ENCODE measurements at regions not wholly inside any gene's neighbourhood (a gene's known extent, or its start where the extent isn't known, plus 50 kb on each side); places are given as distances from the start of the nearest gene placed in this dataset.

DNA sequence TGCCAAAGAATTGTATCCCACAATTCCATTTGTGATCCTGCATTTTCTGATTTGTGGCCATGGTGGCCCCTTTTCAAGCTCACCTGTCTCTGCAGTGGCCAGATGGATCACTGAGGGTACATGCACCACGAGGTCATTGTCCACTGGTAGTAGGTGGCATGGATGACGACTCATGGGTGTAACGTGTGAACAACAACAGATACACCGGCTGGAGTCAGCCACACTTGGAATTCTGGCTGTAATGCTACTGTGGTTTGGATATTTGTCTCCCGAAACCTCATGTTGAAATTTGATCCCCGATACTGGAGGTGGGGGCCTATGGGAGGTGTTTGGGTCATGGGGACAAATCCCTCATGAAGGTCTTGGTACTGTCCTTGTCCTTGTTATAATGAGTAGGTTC, 102.2 kb upstream of the TAF1B start:
- in situ Hi-C loops (cut with HindIII; ENCODE audit: low sequenced_read_pairs) = no loop called here
- no peak for DNase-seq (ENCODE audit: low read depth, low spot score)
- TF ChIP-seq, protein P1, sequence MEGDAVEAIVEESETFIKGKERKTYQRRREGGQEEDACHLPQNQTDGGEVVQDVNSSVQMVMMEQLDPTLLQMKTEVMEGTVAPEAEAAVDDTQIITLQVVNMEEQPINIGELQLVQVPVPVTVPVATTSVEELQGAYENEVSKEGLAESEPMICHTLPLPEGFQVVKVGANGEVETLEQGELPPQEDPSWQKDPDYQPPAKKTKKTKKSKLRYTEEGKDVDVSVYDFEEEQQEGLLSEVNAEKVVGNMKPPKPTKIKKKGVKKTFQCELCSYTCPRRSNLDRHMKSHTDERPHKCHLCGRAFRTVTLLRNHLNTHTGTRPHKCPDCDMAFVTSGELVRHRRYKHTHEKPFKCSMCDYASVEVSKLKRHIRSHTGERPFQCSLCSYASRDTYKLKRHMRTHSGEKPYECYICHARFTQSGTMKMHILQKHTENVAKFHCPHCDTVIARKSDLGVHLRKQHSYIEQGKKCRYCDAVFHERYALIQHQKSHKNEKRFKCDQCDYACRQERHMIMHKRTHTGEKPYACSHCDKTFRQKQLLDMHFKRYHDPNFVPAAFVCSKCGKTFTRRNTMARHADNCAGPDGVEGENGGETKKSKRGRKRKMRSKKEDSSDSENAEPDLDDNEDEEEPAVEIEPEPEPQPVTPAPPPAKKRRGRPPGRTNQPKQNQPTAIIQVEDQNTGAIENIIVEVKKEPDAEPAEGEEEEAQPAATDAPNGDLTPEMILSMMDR (IDR thresholded peaks at IDR 0.05; ENCODE audit: low read depth, low read length) = no peak
- H3K4me3 ChIP-seq (ENCODE audit: low read depth, low read length) = no peak overlapping the region

GRCh38 chr2:9742601-9743000, 100.7 kb upstream of the TAF1B start:
- DNase-seq (ENCODE audit: low read depth, low spot score) = no peak
- in situ Hi-C loops (cut with HindIII; ENCODE audit: low sequenced_read_pairs) = no loop called here
- TF ChIP-seq, protein P1 (IDR thresholded peaks at IDR 0.05; ENCODE audit: low read depth, low read length) = no peak
- no peak overlapping the region for H3K4me3 ChIP-seq (ENCODE audit: low read depth, low read length)

DNA sequence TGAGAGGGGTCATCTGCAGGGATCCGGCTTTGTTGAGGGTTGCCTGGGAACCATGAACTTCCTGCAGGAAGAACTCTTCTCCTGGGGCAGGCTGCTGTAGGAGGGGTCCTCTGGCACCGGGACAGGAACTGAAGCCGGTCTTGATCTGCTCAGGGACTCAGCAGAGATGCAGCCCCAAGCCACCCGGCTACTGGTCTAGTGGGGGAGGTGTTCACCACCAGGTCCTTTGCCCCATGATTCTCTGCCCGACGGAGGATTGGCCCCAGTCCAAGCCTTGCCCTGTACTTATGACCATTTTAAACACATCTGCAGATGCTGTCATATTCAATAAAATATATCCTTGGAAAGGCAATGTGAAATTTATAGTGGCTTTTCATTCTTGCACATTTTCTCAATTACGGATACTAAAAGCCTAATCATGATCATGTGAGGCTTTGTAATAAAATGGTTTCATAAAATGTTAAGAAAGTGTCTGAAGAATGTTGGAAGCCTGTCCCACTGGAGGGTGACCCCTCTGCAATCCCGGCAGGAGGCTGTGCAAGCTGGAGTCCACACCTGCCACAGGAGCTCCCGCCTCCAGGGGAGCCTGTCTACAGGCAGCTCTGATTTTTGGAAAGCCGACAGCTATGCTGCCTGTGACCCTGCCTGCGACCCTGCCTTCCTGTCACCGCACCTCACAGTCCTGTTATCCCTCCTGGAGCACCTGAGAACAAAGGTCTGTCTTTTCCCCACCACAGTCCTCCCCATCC, 98.8 kb upstream of the TAF1B start:
- DNase-seq (ENCODE audit: low read depth, low spot score) = no peak
- TF ChIP-seq, protein P1 (IDR thresholded peaks at IDR 0.05; ENCODE audit: low read depth, low read length) = no peak
- H3K4me3 ChIP-seq (ENCODE audit: low read depth, low read length) = no peak overlapping the region
- in situ Hi-C loops (cut with HindIII; ENCODE audit: low sequenced_read_pairs) = no loop called here

GRCh38 chr2:9745153-9745899, 97.9 kb upstream of the TAF1B start:
- in situ Hi-C loops (cut with HindIII; ENCODE audit: low sequenced_read_pairs) = no loop called here
- H3K4me3 ChIP-seq (ENCODE audit: low read depth, low read length) = no peak overlapping the region
- no peak for DNase-seq (ENCODE audit: low read depth, low spot score)
- TF ChIP-seq, protein P1 (IDR thresholded peaks at IDR 0.05; ENCODE audit: low read depth, low read length) = no peak

DNA sequence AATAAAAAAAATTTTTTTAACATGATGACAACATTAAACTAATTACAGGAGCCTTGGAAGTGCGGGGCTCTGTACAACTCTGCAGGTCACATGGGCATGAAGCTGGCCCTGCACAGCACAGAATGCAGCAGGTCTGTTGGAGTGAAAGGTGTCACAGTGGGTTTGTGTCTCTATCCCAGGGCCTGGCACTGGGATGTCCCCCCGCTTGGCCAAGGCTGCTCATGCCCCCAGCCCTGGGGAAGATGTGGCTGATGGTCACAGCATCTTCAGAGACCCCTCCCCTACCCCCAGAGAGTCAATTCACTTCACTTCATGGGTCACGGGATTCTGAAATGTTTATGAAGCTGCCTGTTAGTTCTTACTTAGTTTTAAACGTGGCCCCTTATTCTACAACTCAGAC, 95.9 kb upstream of the TAF1B start:
- in situ Hi-C loops (cut with HindIII; ENCODE audit: low sequenced_read_pairs) = no loop called here
- TF ChIP-seq, protein P1 (IDR thresholded peaks at IDR 0.05; ENCODE audit: low read depth, low read length) = no peak
- no peak overlapping the region for H3K4me3 ChIP-seq (ENCODE audit: low read depth, low read length)
- no peak for DNase-seq (ENCODE audit: low read depth, low spot score)

- DNase-seq (ENCODE audit: low read depth, low spot score) = no peak
- TF ChIP-seq, protein P1 (IDR thresholded peaks at IDR 0.05; ENCODE audit: low read depth, low read length) = no peak
- in situ Hi-C loops (cut with HindIII; ENCODE audit: low sequenced_read_pairs) = no loop called here
- H3K4me3 ChIP-seq (ENCODE audit: low read depth, low read length) = no peak overlapping the region
These were observed 94.7 kb upstream of the TAF1B start for GRCh38 chr2:9748577-9748976.

All from astrocyte of the spinal cord (primary cell).